ENCODE measurements at regions not wholly inside any gene's neighbourhood (a gene's known extent, or its start where the extent isn't known, plus 50 kb on each side); places are given as distances from the start of the nearest gene placed in this dataset.
"Not testable (repeated sequence)": the region's sequence is repeated elsewhere in the genome, so short reads cannot be mapped to it uniquely, and the experiment has no call there.

- DNase-seq: no peak
These were observed 728.7 kb downstream of the NTRK3 start for GRCh38 chr15:87527875-87528274.

- DNase-seq: no peak
These were observed 729.1 kb downstream of the NTRK3 start for GRCh38 chr15:87527416-87527815.

DNA sequence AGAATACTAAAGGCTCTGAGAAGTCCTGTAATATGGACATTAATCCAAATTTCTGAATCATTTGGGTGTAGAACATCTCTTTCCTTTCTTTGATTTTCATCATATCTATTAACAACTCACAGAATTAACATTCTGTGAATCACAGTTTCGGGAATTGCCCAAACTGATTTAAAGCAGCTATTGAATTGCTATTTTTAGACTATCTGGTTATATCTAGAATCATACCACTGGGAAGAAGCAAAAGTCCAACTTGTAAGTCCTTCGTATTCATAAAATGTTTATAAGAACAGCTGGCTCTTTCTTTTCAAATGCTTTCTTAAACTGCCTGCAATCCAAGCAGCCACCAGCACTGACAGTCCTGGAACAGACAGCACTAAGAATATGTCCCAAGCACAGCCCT is 733.0 kb downstream of the NTRK3 start:
- no peak for DNase-seq

DNA sequence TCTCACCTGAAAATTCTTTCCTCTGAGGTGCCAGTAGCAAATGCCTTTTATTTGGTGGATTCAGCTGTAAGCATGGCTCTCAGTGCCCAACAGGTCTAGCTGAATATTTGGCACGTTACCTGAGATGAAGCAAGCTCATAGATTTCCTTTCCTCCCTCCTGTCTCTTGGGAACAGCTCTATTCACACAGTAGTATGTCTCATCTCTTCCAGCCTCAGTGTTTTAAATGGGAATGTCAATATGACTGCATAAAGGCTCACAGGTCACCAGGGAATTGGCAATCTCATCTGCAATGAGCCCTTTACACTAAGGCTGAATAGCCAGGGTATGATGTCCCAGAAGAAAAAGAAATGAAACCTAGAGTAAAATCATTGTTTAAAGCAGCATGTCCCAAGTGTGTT is 733.5 kb downstream of the NTRK3 start:
- DNase-seq: no peak

GRCh38 chr15:87518957-87519356 is 737.6 kb downstream of the NTRK3 start:
- no peak for DNase-seq

DNA sequence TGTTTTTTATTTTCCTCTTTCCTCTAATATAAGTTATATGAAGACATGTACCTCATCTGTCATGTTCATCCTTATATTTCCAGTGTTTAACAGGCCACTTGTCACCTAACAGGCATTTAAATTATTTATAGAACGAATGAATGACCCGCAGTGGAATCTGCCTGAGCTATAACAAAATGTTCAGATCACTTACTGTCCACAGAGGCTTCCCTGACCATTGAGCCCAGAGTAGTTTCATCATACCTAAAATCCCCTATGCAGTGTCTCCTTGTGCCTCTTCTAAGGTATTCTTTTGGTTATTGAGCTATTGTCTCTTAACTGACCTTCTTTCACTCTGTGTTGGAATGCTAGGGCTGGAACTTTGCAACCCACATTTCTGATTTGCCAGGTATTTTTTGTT is 748.5 kb downstream of the NTRK3 start:
- DNase-seq: no peak

DNA sequence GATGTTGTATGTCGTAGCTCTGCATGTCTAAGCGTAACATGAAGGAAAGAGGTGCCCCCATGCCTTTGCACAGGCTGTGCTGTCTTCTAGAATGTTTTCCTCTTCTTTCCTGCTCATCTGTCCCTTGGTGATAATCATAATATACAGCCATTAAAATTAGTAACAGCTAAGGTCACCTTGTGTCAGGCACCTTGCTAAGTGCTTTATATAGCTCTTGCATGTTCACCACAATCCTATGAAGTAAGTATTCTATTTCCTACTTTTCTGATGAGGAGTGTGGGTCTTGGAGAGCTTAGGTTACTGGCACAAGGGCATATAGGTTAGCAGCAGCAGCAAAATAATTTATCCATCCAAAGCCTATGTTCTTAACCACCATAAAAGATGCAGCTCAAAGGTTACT is 754.4 kb downstream of the NTRK3 start:
- no peak for DNase-seq

DNA sequence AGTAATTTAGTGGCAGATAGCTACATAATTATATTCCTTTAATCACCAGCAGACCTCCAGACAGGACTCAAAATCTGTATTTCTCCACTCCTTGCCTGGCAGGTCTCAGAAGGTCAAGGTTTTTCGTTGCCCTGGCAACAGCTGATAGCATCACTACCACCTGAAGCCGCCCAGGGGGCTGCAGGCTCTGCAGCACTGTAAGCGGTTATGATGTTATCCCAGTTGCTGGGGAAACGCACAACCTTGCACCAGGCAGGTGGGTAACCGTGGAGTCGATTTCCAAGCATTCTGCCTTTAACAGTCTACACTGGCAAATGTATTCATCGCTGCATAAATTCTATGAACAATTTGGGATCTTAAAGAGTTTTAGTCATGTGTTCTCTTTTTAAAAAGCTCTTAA is 756.3 kb downstream of the NTRK3 start:
- no peak for DNase-seq

GRCh38 chr15:87498560-87498959 is 758.0 kb downstream of the NTRK3 start:
- DNase-seq: no peak

DNA sequence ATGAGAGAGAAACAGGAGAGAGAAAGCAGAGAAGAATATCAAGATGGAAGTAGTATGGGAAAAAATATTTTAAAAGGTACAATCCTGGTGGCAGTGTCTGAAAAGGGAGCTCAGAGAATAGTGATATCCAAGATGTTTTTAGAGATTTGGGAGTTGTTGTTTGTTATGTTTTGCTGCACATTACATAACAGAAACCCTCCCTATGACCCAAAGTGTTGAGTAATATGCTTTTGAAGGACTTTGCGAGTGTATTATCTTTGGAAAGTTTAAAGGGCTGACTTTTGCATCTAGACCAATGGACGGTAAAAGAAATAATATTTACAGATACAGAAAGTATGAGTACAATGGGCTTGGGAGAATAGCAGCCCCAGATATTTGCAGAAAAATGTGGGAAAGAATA is 759.7 kb downstream of the NTRK3 start:
- DNase-seq: no peak

DNA sequence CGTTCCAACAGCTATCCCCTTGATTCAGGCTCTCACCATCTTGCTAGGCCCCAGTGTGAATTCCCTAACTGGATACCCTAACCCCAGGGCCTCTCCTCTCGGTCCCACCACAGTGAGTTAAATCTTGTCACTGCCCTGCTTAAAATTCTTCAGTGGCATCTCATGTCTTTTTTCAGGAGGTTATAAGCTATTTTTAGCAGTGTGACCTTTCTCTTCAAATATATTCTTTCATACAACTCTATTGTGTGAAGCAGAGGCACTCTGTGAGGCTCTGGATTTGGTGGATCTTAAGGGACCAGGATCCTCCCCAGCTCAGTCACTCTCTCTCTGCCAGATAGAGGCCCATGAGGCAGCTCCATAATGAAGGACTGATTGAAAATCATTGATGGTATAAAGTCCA is 760.4 kb downstream of the NTRK3 start:
- DNase-seq: no peak

- DNase-seq: no peak
These were observed 762.7 kb downstream of the NTRK3 start for GRCh38 chr15:87493803-87494202.

GRCh38 chr15:87492321-87492720 is 764.2 kb downstream of the NTRK3 start:
- DNase-seq: no peak

- DNase-seq: no peak
These were observed 765.9 kb downstream of the NTRK3 start for GRCh38 chr15:87490666-87491065.

GRCh38 chr15:87489902-87490665 is 766.5 kb downstream of the NTRK3 start:
- DNase-seq: no peak

- no peak for DNase-seq
These were observed 767.1 kb downstream of the NTRK3 start for GRCh38 chr15:87489456-87489855.

GRCh38 chr15:87487484-87487883 is 769.1 kb downstream of the NTRK3 start:
- no peak for DNase-seq

- no peak for DNase-seq
These were observed 773.1 kb downstream of the NTRK3 start for GRCh38 chr15:87483468-87483867.

DNA sequence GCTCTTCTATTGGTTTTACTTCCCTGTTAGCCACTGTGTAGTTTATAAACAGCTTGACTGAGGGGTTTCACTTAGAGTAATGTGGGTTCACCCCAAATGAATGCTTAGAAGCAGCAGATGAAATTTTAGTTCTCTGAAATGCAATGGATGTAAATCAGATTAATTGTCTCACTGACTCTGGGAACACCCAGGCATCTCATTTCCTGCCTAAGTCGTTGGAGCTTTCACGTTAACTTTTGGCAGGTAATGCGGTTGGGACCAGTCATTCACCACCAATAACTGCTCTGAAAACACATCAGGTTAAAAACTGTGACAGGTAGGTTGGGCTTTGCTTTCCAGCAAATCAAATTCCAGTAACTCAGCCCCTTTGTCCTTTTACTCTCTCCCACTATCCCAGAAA is 775.4 kb downstream of the NTRK3 start:
- no peak for DNase-seq

DNA sequence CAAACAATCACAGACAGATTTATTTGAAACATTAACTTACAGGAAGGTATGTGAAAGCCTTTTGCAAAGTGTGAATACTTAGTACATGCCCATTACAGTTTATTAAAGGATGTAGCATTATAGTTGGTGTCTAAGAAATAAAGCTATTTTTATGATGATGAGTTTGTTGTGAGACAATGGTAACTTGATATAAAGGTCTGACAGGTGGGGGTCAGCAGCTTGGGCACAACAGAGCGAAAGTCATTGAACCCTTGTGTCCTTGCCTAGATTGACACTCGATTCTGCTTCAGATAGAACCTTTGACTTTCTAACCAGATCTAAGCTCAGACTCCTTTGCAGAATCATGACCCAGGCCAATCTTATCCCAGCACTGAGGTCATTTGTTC is 777.9 kb downstream of the NTRK3 start:
- no peak for DNase-seq

GRCh38 chr15:87477737-87478686 is 778.5 kb downstream of the NTRK3 start:
- no peak for DNase-seq

DNA sequence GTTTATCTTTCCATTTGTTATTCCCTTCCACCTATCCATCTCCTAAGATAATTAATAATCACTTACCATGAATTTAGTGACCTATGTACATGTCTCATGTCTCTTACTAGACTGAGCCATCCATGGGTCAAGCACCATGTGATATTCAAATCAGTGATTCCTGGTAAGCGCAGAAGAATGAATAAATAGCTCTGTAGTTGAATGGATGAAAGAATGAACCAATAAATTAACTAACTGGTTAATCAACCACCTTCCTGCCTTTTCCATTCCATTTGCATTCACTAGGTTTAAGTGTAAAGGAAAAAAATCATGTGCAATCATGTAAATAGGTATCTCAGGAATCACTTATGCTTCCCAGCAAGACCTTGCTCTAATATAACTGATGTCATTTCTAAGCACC is 779.5 kb downstream of the NTRK3 start:
- DNase-seq: no peak

DNA sequence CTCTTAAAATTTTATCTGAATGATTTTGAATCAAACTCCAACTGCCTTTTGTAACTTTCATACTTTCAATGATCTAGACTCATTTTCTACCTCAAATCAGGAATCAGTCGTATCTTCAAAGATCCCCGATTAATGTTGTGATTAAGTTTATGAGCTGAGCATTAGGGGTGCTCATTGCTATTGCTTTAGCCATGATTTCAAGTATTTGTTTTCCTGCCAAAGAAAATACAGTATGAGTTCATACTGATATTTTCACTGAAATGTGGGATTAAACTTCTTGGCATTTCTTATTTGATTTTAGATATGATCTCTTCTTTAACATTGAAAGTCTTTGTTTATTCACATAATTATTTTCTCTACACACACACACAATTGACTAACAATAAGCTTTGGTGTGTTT is 785.6 kb downstream of the NTRK3 start:
- DNase-seq: no peak

DNA sequence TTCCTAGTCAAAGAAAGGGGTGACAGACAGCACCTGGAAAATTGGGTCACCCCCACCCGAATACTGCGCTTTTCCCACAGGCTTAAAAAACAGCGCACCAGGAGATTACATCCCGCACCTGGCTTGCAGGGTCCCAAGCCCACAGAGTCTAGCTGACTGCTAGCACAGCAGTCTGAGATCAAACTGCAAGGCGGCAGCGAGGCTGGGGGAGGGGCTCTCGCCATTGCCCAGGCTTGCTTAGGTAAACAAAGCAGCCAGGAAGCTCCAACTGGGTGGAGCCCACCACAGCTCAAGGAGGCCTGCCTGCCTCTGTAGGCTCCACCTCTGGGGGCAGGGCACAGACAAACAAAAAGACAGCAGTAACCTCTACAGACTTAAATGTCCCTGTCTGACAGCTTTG is 792.6 kb downstream of the NTRK3 start:
- not testable (repeated sequence) for DNase-seq
